Fibroblast of peridontal ligament (primary cell): ENCODE measurements at regions not wholly inside any gene's neighbourhood (a gene's known extent, or its start where the extent isn't known, plus 50 kb on each side); places are given as distances from the start of the nearest gene placed in this dataset.
A peak's percentile ranks its signal among the peaks of the same experiment; 100 is the strongest.
"Not testable (repeated sequence)": the region's sequence is repeated elsewhere in the genome, so short reads cannot be mapped to it uniquely, and the experiment has no call there.

Experiments
- DNase-seq: peaks from one replicate; pipeline ENCODE4 v3.0.0-alpha.2; 2010; ENCODE audit errors: extremely low read depth

DNA sequence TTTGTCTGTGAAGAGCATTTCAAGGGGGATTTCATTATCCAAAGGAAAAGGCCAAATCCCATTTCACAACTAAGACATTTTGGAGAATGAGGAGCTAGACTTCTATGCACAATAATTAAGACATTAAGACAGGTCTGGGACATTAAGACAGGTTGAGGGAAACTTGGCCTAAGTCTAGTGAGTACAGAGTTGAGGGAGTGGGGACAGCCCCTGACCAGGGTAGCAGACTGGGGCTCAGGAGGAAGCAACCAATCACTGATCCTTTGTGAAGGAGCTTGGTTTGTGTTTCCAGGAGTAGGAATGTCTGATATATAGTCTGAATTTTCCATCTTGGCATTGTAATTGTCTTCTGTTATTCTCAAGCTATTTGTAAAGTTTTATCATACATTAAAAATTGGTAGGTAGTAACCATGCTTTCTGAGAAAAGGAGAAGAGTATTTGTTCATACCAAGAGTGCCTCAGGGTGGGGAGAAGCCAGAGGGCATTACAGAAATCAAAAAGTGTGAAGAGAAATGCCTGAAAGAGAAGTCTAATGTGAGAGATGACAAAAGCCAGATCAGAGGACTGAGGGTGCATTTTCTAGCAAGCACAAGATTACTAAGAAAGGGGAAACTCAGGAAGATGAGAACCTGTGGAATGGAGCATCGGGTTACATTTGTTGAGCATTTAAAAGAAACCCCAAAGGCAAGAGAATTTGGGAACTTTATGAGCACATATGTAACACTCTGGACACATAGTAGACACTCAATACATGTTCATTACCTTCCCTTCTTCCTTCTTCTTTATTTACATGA is 189.3 kb upstream of the PIK3R1 start:
- no peak for DNase-seq

DNA sequence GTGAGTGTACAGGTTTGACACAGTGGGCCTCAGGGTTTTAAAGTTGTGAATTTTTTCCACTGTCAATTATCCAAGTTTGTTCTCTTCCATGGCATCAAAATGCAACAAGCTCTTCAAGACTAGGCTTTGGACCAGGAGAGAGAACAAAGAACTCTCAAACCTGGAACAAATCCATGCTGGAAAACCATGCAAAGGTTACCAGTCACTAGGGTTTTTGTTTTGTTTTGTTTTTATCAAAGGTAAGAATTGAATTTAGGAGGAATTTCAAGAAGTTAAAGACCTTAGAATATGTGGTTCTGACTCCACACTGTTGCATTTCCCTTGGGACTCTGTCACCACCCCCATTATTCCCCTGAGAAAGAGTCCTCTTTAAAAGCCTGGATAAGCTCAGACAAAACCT is 191.1 kb upstream of the PIK3R1 start:
- no peak for DNase-seq

DNA sequence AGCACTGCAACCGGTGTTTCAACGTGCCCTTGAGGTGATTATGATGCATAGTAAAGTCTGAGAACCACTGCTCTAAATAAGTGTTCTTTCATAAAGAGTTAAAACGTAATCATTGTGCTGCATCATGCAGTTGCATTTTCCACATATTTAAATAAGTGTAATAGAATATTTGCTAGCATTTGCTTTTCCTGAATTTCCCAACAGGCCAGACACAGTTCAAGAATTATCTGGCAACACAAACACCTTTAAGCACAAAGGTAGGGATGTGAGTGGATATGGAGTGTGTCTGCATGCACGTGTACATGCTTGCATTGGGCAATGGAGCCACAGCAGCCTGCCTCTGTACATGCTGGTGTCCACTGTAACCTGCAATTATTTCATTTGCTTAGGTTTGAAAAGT is 193.6 kb upstream of the PIK3R1 start:
- no peak for DNase-seq

DNA sequence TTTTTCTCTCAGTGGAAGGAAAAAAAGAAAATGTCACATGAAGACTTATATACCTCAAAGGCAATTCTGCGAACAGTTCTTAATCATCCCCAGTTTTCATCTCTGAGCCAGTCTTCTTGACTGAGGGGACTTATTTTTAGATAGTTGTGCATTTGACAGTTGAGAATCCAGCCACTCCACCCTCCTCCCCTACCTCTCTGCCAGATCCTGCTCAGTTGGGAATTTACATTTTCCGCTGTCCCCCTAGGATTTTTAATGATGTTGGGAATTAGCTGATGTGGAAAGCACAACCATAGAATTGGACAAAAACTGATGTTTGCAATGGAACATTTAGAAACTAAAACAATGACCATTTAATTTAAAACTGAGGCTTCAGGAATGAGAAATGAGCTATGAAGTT is 194.3 kb upstream of the PIK3R1 start:
- no peak for DNase-seq

DNA sequence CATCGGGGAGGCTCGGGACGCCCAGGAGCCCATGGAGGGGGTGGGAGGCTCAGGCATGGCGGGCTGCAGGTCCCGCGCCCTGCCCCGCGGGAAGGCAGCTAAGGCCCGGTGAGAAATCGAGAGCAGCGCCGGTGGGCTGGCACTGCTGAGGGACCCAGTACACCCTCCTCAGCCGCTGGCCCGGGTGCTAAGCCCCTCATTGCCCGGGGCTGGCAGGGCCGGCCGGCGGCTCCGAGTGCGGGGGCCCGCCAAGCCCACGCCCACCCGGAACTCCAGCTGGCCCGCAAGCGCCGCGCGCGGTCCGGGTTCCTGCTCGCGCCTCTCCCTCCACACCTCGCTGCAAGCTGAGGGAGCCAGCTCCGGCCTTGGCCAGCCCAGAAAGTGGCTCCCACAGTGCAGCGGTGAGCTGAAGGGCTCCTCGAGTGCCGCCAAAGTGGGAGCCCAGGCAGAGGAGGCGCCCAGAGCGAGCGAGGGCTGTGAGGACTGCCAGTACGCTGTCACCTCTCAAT is 195.0 kb upstream of the PIK3R1 start:
- DNase-seq = not testable (repeated sequence)

DNA sequence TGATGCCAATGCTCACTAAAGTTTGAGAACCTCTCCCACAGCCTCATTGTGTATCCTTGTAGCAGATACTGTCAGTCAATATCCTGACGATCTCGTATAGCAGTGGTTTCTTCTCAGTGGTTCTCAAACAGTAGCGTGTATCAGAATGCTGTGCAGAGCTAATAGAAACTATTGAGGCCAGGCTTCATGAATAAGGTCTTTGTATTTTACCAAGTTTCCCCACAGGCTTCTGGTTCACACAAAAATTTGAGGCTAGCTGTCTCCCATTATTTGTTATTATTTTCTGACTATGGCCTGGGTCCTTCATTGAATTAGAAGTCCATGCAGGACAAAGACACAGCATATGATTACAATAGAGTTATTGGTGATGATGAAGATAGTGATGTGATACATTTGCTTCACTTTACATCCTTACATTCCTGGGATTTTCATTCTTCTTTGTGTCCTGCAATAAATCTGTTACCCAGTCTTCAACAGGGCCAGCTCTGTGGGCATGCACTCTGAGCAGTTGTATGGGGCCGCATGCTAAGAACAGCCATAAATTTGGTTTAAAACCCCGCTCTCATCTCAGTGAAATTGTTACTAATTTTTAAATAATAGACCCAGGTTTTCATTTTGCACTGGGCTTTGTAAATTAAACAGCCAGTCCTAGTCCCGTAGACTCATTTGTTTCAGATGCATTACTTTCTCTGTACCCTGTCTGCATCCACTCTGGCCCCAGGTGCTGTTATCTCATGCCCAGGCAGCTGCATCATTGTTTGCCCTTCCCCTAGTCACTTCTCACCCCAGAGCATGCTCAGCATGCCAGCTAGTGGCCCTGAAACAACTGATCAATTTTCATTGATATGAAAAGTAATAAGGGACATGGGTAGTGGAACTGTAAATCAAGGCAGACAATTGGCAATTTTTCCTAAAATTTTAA is 199.9 kb upstream of the PIK3R1 start:
- DNase-seq = no peak

DNA sequence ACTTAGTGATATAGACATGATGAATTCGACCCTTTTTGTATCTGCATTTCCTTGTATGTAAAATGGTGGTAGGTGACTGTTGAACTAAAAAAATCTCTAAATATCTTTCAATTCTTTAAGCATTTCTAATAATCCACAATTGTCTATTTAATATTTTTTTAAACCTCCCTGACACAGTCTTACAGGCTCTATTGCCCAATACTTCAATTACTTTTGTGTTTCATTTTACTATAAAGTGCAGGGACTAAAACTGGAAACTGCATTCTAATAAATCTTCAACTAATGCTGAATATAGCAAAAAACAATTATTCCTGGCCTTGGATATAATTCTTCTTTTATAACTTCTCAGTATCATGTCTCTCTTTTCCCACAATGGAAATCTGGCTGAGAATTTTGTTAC is 202.7 kb upstream of the PIK3R1 start:
- no peak for DNase-seq

DNA sequence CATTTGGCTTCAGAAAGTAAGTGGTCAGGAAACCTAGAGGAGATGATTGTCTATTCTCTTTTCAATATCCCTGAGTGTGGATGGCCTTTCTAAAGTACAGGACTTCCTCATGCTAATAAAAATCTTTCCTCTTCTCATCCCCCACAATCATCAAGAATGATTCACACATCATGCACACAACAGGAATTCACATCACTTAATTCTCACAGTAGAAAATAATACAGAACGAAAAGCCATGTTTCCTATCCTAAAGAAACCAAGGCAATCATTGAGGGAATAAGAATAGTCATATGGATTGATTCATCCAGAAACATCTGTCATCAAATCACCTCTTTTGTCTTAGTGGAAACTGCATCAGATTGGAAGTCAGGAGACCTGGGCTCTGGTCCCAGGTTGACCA is 203.1 kb upstream of the PIK3R1 start:
- no peak for DNase-seq

DNA sequence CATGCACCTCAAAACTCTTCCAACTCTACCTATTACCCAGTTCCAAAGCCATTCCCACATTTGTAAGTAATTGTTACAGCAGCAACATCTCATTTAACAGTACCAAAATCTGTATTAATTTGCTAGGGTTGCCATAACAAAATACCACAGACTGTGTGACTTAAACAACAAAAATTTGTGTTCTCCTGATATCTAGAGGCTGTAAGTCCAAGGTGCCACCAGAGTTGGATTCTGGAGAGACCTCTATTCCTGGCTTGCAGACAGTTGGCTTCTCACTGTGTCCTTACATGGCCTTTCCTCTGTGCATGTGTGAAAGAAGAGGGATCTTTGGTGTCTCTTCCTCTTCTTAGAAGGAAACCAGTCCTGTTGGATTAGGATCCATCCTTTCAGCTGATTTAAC is 203.8 kb upstream of the PIK3R1 start:
- DNase-seq = no peak

DNA sequence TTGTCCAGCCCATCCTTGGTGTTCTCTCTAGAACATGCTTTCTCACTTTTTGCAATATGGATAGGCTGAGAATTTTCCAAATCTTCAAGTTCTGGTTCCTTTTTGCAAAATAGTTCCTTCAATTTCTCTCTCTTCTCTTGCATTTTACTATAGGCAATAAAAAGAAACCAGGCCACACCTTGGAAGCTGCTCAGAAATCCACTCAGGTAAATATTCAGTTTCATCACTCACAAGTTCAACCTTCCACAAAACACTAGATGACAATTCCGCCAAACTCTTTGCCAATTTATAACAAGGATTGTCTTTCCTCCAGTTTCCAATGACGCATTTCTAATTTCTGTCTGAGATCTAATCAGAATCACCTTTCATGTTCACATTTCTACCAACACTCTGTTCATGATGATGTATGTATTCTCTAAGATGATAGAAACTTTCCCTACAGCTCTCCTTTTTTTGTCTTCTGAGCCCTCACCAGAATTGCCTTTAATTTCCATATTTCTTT is 204.2 kb upstream of the PIK3R1 start:
- DNase-seq = no peak

DNA sequence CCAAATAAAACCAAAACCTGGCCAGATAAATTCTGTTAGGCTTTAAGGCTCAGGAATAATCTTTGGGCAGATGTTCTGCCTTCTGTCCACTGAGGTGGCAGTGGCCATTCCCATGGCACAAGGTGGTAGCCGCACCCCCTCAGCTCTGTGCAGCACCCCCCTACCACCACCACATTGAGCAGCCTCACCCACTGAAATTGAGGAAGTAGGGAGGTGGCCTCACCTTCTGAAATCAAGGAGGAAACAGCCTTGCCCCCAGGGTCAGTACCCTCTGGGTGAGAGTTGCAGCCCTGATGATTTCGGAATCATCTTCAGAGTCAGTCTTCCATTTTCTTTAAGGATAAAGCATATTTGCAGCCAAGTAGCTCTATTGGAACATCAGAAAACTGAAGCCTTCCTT is 204.8 kb upstream of the PIK3R1 start:
- DNase-seq = no peak

DNA sequence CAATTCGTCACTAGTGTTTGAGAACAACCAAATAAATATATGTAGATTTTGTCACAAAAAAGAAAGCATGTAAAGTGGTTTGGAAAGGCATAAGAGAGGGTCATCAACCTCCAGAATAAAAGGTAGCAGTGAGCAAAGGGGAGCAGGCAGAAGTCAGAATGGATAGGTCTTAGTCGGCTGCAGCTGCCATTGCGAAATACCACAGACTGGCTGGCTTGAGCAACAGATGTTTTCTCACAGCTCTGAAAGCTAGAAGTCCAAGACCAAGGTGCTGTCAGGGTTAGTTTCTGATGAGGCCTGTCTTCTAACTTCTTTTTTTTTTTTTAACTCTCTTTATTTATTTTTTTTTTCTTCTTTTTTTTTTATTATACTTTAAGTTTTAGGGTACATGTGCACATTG is 208.1 kb upstream of the PIK3R1 start:
- peak; percentile 91 for DNase-seq

DNA sequence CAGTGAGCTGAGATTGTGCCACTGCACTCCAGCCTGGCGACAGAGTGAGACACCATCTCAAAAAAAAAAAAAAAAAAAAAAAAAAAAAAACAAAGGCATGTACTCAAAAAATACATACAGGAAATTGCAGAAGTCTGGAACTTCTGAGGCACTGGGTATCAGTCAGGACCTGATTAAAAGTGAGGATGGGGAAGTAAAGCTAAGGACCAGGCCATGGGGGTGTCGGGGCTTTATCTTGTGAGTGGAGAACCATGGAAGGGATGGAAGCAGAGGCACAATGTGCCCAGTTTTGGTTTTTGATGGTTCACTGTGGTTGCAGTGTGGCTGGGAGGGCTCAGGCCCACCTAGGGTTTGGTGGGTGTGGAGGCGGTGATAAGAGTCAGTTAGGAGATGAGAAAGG is 212.7 kb upstream of the PIK3R1 start:
- DNase-seq = no peak

DNA sequence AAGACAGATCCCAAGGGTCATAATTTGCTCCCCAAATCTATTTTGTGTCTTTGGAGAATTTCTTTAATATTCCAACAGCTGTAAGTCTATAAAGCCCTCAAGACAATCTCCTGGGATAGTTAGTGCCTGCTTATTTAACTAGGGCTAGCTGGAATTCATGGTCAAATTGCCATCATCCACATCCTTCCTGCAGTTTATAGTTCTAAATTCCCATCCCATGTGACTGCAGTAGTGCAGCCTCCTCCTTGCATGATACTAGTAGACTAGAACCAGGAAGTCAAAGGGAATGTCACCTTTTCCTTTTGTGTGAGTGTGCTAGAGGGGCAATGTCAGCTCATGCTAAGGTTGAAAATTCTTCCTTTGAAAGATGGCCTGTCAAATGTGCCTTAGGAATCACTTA is 214.8 kb upstream of the PIK3R1 start:
- peak; percentile 12 for DNase-seq

DNA sequence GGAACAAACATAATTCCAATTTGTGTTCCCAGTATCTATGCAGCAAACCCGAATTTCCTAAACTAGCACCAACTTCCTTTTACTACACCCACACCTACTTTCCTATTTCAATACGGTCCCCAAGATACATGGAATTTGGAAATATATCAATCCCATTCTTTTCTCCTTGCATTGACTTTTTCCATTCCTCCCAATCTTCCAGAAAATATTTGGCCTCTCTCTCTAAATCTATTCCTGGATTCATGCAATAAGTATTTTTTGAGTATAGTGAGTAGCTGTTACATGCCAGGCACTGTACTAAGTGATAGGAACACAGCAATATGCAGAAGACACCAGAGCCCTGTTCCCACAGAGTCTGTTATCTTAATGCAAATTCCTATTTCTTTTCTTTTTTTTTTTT is 216.2 kb upstream of the PIK3R1 start:
- no peak for DNase-seq

DNA sequence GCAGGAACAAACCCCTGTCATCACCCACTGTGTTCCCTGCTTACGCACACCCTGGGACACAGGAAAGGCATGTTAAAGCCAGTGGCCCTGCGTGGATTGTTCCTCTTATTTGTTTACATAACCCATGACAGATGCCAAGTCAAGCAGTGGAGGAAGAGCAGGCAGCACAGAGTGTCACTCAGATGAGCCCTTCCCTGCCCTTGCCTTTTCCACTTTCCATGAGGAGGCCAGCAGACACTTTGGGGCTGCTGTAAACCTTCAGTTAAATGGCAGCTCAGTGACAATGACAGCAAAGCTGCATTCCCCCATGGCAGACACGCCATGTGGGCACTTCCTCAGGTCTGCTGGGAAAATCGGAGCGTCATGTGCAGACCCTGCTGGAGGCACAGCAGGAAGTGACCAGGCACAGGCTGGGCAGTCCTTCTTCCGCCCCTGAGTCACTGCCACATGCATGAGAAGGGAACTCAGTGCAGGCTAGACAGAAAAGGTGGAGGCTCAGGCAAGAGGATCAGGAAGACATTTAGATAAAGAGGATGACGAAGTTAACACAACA is 216.8 kb upstream of the PIK3R1 start:
- DNase-seq = peak; percentile 18

DNA sequence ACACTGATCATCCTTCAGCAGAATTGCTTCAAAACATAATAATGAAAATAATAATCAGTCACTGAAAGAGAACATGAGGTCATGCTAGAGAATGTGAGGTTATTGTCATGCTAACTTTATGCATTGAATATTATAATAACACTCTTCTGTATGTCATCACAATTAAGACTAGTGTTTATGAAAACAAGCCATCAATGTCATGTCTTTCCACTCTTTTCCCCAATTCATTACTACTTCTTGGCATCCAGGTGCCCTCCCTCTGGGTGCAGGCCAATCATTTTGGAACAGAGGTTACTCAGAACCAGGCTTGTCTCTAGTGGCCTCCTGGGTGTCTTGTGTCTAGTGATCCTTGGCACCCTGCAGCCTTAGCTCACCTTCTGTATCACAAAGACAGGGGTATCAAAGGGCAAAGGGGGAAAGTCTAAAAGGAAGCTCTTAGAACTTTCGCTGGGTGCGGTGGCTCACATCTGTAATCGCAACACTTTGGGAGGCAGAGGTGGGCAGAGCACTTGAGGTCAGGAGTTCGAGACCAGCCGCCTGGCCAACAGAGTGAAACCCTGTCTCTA is 217.6 kb upstream of the PIK3R1 start:
- no peak for DNase-seq

DNA sequence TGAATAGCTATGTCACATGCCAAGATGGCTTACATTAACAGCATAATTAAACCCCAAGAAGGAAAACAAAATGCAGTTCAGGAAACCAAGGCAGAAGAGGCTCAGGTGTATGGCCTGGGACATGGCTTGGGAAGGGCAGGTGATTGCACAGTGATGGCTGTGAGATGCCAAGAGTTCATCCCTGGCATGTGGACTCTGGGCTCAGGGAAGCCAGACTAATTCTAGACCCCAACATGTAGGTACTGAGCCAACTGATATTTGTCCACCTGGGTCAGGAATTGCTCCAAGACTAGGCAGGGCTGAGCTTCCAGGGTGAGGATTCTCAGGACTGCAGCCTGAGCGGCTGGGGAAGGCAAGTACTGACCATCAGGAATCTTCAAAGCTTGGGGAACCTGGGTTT is 218.4 kb upstream of the PIK3R1 start:
- DNase-seq = no peak

DNA sequence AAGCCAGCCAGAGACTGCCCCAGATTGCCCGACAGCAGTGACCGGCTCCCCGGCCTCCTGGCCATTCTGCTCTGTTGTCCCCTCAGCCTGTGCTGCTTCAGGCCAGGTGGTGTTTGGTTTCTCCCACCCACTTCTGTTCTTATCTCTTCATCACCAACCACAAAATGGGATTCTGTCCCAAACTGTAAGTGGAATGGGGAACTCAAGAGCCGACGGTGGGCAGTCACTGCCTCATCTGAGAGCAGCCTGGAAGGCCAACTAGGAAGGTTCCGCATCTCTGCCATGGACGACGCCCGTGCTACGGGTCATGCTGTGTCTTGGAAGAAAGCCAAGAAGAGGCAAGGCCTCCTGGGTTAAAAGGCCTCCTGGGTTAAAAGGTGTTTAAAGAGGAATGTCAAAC is 219.0 kb upstream of the PIK3R1 start:
- DNase-seq = no peak

DNA sequence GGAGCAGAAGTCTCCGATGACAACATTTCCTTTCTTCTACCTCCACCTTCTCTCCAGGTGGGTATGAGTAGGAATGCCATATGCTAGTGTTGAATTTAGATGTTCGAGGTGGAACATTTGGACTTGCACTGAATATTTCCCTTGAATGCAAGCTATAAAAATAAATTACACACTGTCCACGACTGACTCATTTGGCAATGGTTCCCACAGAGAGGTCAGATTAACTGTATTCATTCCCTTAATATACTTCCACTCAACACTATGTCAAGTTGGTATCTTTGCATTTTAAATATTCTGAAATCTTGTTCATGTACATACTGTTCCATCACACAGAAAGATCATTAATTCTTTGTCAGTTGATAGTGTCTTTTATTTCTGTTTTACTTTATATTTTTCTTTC is 222.6 kb upstream of the PIK3R1 start:
- DNase-seq = peak; percentile 61

DNA sequence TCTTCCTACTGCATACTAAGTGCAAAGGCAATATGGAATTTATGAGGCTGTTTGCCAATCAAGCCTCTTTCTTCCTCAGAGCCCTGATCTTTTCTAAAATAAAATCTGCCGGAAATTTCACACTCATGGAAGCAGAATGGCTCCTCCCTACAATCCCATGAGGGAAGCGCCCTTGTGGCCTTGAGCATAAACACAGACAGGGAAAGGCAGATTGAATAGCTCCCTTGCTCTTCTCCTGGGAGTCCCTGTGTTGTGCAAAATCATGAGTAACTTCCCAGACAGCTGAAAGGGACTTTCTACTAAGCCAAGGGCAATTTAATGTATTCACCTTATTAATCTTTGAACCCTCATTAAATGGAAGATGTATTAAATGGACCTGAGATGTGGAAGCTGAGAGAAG is 226.1 kb upstream of the PIK3R1 start:
- peak; percentile 86 for DNase-seq

DNA sequence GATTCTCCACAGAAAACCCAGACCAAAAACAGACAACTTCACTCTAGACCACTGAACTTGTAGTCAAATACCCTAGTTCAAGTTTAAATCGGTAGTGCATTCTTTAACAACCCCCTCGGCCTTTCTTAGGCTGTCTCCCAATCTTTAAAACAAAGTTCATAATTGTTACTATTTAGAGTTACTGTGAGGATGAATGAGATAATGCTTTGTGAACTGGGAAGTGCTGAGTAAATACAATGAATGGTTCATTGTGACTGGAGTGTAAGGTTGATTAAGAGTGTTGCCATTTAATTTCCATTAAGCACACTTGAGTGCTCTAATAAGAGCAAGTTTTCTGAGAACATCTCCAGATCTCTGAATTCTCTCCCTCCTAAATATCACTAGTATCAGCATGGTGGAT is 228.8 kb upstream of the PIK3R1 start:
- no peak for DNase-seq
